ENCODE measurements at regions not wholly inside any gene's neighbourhood (a gene's known extent, or its start where the extent isn't known, plus 50 kb on each side); places are given as distances from the start of the nearest gene placed in this dataset.

DNA sequence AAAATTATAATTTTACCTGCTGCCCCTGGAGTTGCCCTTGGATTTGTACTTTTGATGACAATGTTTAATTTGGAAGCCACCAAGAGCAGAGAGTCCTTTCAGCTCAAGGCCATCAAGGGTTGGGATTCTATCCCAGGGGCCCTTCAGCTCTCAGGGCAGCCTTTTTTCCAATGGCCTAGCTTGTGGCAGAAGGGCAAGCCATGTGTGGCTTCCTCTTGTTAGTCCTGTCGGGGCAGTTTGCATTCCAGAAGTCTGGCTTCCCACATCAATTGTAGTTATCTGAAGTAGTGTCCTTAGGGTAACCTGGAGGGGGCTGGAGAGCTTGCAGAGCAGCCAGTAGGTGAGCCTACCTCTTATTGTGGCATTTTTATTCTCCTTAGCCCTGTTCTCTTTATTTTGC is 569.4 kb downstream of the TRAM1L1 start:
- H3K9me3 Mint-ChIP-seq, result peaks cover 29% of the 10 kb centered on the region
- no peak for DNase-seq (ENCODE audit: low spot score in 2 of 2)
- H3K4me3 Mint-ChIP-seq, result no peak overlapping the region
- H3K4me1 Mint-ChIP-seq, result no peaks in the 10 kb centered on the region
- no peaks in the 10 kb centered on the region for H3K36me3 Mint-ChIP-seq
- ATAC-seq, result no peak
- no peak overlapping the region for H3K27ac Mint-ChIP-seq

DNA sequence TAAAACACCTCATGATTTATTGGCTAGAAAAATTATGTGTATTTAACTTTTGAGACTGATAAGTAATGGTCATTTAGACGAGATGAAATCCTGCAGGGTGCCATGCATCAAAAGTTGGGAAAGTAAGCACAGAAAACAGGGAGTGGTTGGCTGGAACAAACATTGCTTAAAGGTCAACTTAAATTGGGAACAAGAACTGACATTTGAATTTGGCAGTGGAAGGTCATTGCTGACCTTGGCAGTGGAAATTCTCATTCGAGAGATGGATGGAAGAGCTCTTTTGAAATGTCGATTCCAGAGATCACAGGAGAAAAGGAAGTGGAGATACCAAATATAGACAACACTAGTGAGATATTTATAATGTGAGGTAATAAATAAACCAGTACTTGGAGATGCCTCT is 572.8 kb downstream of the TRAM1L1 start:
- Mint-ChIP-seq H3K9me3 (peaks cover 24% of the 10 kb centered on the region), H3K4me1 (no peaks in the 10 kb centered on the region), H3K27ac (no peak overlapping the region), H3K4me3 (no peak overlapping the region), H3K36me3 (no peaks in the 10 kb centered on the region)
- ATAC-seq, result no peak
- no peak for DNase-seq (ENCODE audit: low spot score in 2 of 2)

GRCh38 chr4:116501954-116502353 is 583.4 kb downstream of the TRAM1L1 start:
- H3K4me3 Mint-ChIP-seq, result no peak overlapping the region
- ATAC-seq, result no peak
- H3K9me3 Mint-ChIP-seq, result peaks cover 19% of the 10 kb centered on the region
- H3K27ac Mint-ChIP-seq, result no peak overlapping the region
- H3K36me3 Mint-ChIP-seq, result no peaks in the 10 kb centered on the region
- no peak for DNase-seq (ENCODE audit: low spot score in 2 of 2)
- H3K4me1 Mint-ChIP-seq, result no peaks in the 10 kb centered on the region

- Mint-ChIP-seq H3K4me1 (no peaks in the 10 kb centered on the region), H3K9me3 (peaks cover 17% of the 10 kb centered on the region), H3K27ac (no peak overlapping the region), H3K4me3 (no peak overlapping the region), H3K36me3 (no peaks in the 10 kb centered on the region)
- ATAC-seq (no peak), DNase-seq (ENCODE audit: low spot score in 2 of 2) (no peak)
Measured at GRCh38 chr4:116500225-116500624, 585.2 kb downstream of the TRAM1L1 start.

DNA sequence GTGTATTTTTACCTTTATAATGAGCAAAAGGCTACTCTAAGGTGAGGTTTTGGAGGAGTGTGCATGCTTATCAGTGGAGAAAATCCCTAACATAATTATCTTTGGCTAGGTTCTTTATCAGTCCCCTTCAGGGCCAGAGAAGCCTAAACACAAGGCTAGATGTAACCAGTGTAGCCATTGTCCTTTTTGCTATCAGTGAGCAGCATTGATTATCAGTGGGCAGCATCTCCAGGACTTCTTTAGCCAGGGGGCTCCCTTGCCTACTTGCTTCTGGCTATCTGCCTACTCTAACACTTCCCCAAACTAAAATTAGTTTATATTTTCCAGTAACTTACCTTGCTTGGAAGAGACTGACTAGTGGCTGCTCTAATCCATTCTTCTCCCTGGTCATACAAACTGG is 595.6 kb downstream of the TRAM1L1 start:
- ATAC-seq, result no peak
- no peak for DNase-seq (ENCODE audit: low spot score in 2 of 2)
- H3K9me3 Mint-ChIP-seq, result peaks cover 7% of the 10 kb centered on the region
- no peaks in the 10 kb centered on the region for H3K4me1 Mint-ChIP-seq
- H3K36me3 Mint-ChIP-seq, result no peaks in the 10 kb centered on the region
- H3K27ac Mint-ChIP-seq, result no peak overlapping the region
- H3K4me3 Mint-ChIP-seq, result no peak overlapping the region

GRCh38 chr4:116486401-116486800 is 599.0 kb downstream of the TRAM1L1 start:
- Mint-ChIP-seq H3K4me1 (no peaks in the 10 kb centered on the region), H3K36me3 (no peaks in the 10 kb centered on the region), H3K9me3 (peaks cover 11% of the 10 kb centered on the region), H3K4me3 (no peak overlapping the region), H3K27ac (no peak overlapping the region)
- DNase-seq (ENCODE audit: low spot score in 2 of 2) (no peak), ATAC-seq (no peak)

GRCh38 chr4:116480546-116480945 is 604.8 kb downstream of the TRAM1L1 start:
- no peaks in the 10 kb centered on the region for H3K36me3 Mint-ChIP-seq
- no peak overlapping the region for H3K4me3 Mint-ChIP-seq
- DNase-seq (ENCODE audit: low spot score in 2 of 2) (no peak), ATAC-seq (no peak)
- H3K27ac Mint-ChIP-seq, result no peak overlapping the region
- no peaks in the 10 kb centered on the region for H3K4me1 Mint-ChIP-seq
- peaks cover 16% of the 10 kb centered on the region for H3K9me3 Mint-ChIP-seq

GRCh38 chr4:116478343-116478742 is 607.0 kb downstream of the TRAM1L1 start:
- H3K9me3 Mint-ChIP-seq, result peaks cover 19% of the 10 kb centered on the region
- H3K4me3 Mint-ChIP-seq, result no peak overlapping the region
- DNase-seq (ENCODE audit: low spot score in 2 of 2), result no peak
- H3K36me3 Mint-ChIP-seq, result no peaks in the 10 kb centered on the region
- no peak for ATAC-seq
- no peaks in the 10 kb centered on the region for H3K4me1 Mint-ChIP-seq
- no peak overlapping the region for H3K27ac Mint-ChIP-seq

GRCh38 chr4:116469582-116469981 is 615.8 kb downstream of the TRAM1L1 start:
- H3K4me3 Mint-ChIP-seq, result no peak overlapping the region
- no peak for ATAC-seq
- DNase-seq (ENCODE audit: low spot score in 2 of 2), result no peak
- no peaks in the 10 kb centered on the region for H3K36me3 Mint-ChIP-seq
- H3K27ac Mint-ChIP-seq, result no peak overlapping the region
- H3K4me1 Mint-ChIP-seq, result no peaks in the 10 kb centered on the region
- peaks cover 15% of the 10 kb centered on the region for H3K9me3 Mint-ChIP-seq

- Mint-ChIP-seq H3K4me3 (no peak overlapping the region), H3K27ac (no peak overlapping the region), H3K9me3 (peaks cover 6% of the 10 kb centered on the region), H3K36me3 (no peaks in the 10 kb centered on the region), H3K4me1 (no peaks in the 10 kb centered on the region)
- DNase-seq (ENCODE audit: low spot score in 2 of 2), result no peak
- no peak for ATAC-seq
Measured at GRCh38 chr4:116453127-116453526, 632.2 kb downstream of the TRAM1L1 start.

- Mint-ChIP-seq H3K27ac (no peak overlapping the region), H3K4me1 (no peaks in the 10 kb centered on the region), H3K4me3 (no peak overlapping the region), H3K9me3 (peaks cover 3% of the 10 kb centered on the region), H3K36me3 (no peaks in the 10 kb centered on the region)
- ATAC-seq (no peak), DNase-seq (ENCODE audit: low spot score in 2 of 2) (no peak)
Measured at GRCh38 chr4:116449764-116450163, 635.6 kb downstream of the TRAM1L1 start.

DNA sequence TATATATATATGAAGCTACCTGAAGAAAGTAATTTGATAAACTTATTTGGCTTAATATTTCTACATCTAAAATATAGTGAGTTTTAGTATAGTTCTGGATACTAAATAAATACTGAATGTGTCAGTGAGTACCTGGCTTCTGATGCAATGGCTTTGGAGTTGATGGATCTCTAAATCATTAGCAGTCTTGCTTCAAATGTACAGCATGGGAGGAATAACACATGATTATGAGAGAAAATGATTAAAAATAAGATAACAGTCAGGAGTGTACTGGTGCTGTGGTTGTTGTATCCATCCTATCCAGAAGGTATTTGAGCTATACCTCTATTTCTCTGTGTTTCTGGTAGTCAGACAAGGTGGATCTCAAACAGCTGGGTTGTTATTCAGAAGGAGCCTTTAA is 641.3 kb downstream of the TRAM1L1 start:
- Mint-ChIP-seq H3K9me3 (no peaks in the 10 kb centered on the region), H3K27ac (no peak overlapping the region), H3K4me3 (no peak overlapping the region), H3K4me1 (no peaks in the 10 kb centered on the region), H3K36me3 (no peaks in the 10 kb centered on the region)
- ATAC-seq (no peak), DNase-seq (ENCODE audit: low spot score in 2 of 2) (no peak)

GRCh38 chr4:116438981-116439729 is 646.2 kb downstream of the TRAM1L1 start:
- no peak for ATAC-seq
- H3K9me3 Mint-ChIP-seq, result no peaks in the 10 kb centered on the region
- DNase-seq (ENCODE audit: low spot score in 2 of 2), result no peak
- no peak overlapping the region for H3K4me3 Mint-ChIP-seq
- no peak overlapping the region for H3K27ac Mint-ChIP-seq
- H3K36me3 Mint-ChIP-seq, result no peaks in the 10 kb centered on the region
- no peaks in the 10 kb centered on the region for H3K4me1 Mint-ChIP-seq

DNA sequence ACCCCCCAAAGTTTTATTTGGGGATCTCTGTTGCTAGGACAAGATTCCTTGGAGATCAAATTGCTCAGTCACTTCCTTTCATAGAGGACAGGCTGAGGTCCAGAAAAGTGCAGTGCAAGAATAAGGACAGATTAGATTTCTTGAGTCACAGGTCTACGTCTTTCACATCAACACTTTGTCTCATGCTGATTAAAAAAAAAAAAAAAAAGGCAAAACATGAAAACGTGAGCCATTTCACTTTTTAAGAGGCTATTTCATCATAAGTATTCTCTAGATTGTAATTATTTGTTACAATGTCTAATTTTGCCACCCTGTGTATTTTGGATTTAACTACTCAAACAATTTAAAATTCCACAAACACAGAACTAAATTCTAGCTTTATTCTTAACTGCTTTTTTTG is 647.0 kb downstream of the TRAM1L1 start:
- ATAC-seq (no peak), DNase-seq (ENCODE audit: low spot score in 2 of 2) (no peak)
- Mint-ChIP-seq H3K36me3 (no peaks in the 10 kb centered on the region), H3K4me3 (no peak overlapping the region), H3K9me3 (no peaks in the 10 kb centered on the region), H3K4me1 (no peaks in the 10 kb centered on the region), H3K27ac (no peak overlapping the region)

GRCh38 chr4:116427666-116428065 is 657.7 kb downstream of the TRAM1L1 start:
- H3K4me1 Mint-ChIP-seq, result no peaks in the 10 kb centered on the region
- no peak overlapping the region for H3K4me3 Mint-ChIP-seq
- H3K9me3 Mint-ChIP-seq, result peaks cover 18% of the 10 kb centered on the region
- H3K27ac Mint-ChIP-seq, result no peak overlapping the region
- ATAC-seq, result no peak
- H3K36me3 Mint-ChIP-seq, result no peaks in the 10 kb centered on the region
- no peak for DNase-seq (ENCODE audit: low spot score in 2 of 2)

- no peak for DNase-seq (ENCODE audit: low spot score in 2 of 2)
- H3K4me1 Mint-ChIP-seq, result no peaks in the 10 kb centered on the region
Measured at GRCh38 chr4:116413222-116413621, 672.2 kb downstream of the TRAM1L1 start.

DNA sequence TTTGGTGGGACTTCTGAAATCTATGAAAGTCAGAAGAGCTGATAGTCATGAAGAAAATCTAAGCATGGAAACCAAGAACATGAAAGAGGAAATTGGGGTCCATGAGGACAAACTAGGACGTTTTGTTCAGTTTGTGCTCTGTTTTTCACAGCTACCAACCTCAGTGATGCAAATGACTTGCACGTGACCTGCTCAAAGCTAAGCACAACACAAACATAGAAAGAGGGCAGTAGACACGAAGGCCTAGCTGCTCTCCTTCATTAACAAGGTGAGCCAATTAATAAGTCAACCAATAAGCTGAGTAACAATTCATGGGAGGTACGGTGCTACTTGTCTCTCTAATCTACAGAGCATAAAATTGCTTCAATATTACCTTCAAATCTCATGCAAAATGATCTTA is 684.1 kb downstream of the TRAM1L1 start:
- Mint-ChIP-seq H3K4me3 (no peak overlapping the region), H3K4me1 (no peaks in the 10 kb centered on the region), H3K27ac (no peak overlapping the region), H3K9me3 (peaks cover 8% of the 10 kb centered on the region), H3K36me3 (no peaks in the 10 kb centered on the region)
- no peak for DNase-seq (ENCODE audit: low spot score in 2 of 2)
- no peak for ATAC-seq

More at GRCh38 chr4:116413222-116413621, 672.2 kb downstream of the TRAM1L1 start:
- no peak overlapping the region for H3K27ac Mint-ChIP-seq
- H3K9me3 Mint-ChIP-seq, result peaks cover 12% of the 10 kb centered on the region
- no peak for ATAC-seq
- H3K4me3 Mint-ChIP-seq, result no peak overlapping the region
- H3K36me3 Mint-ChIP-seq, result no peaks in the 10 kb centered on the region

All from stimulated activated effector memory CD8-positive, alpha-beta T cell treated with anti-CD3 and anti-CD28 coated beads, Interleukin-12 subunit alpha, Interleukin-12 subunit beta, amount 100 ng/mL, for 72 hours (primary cell).